Heart right ventricle (tissue), 16 donors: ENCODE measurements at regions not wholly inside any gene's neighbourhood (a gene's known extent, or its start where the extent isn't known, plus 50 kb on each side); places are given as distances from the start of the nearest gene placed in this dataset.

Experiments
- ATAC-seq, 8 donors: fragments of 200-7000 bp; cut with Tn5 transposase; one replicate each; pipeline ENCODE4 v1.9.1; 2020; ENCODE audit warnings: mild to moderate bottlenecking in 8 of 8, moderate library complexity in 8 of 8, moderate number of reproducible peaks in 1 of 8
- DNase-seq, 2 donors: peaks; one replicate each; pipeline ENCODE4 v3.0.0-alpha.2; 2020
- H3K27ac ChIP-seq, 10 donors: fragments of 200-600 bp; sonication (generic) in 2 of 10; one replicate each; pipeline versions ENCODE4 v1.5.0 to v1.8.0; 2020 to 2022; ENCODE audit warnings: mild to moderate bottlenecking in 3 of 10
- H3K27me3 ChIP-seq, 7 donors: fragments of 200-600 bp; one replicate each; pipeline ENCODE4 v1.8.0; 2021 to 2022; ENCODE audit warnings: mild to moderate bottlenecking in 2 of 7
- H3K36me3 ChIP-seq, 9 donors: fragments of 200-600 bp; sonication (generic) in 1 of 9; one replicate each; pipeline versions ENCODE4 v1.5.0 to v1.8.0; 2020 to 2022; ENCODE audit warnings: mild to moderate bottlenecking in 2 of 9
- H3K4me1 ChIP-seq, 9 donors: fragments of 200-600 bp; sonication (generic) in 1 of 9; one replicate each; pipeline versions ENCODE4 v1.5.0 to v1.8.0; 2020 to 2022; ENCODE audit warnings: mild to moderate bottlenecking in 4 of 9
- H3K4me3 ChIP-seq, 10 donors: fragments of 200-600 bp; sonication (generic) in 2 of 10; one replicate each; pipeline versions ENCODE4 v1.5.0 to v1.8.0; 2020 to 2022; ENCODE audit warnings: mild to moderate bottlenecking in 7 of 10, moderate library complexity in 2 of 10
- H3K9me3 ChIP-seq, 11 donors: fragments of 200-600 bp in 10 of 11; sonication (generic) in 2 of 11; one replicate each; pipeline versions ENCODE4 v1.5.0 to v1.8.0; 2013 to 2022; ENCODE audit warnings: mild to moderate bottlenecking in 2 of 11, control low read depth in 1 of 11, moderate library complexity in 1 of 11
- CTCF ChIP-seq, 9 donors: fragments of 200-600 bp; sonication (generic) in 2 of 9; IDR thresholded peaks; one replicate each; pipeline versions ENCODE4 v1.5.0 to v1.8.0; 2021 to 2022; ENCODE audit warnings: antibody characterized with exemption in 9 of 9, mild to moderate bottlenecking in 5 of 9, moderate library complexity in 1 of 9
- WGBS, 2 donors: extraction: QIAGEN DNeasy Blood & Tissue Kit; methylation state at CpG; one replicate each; pipeline ENCODE4 v1.1.7; 2013; ENCODE audit warnings: inconsistent platforms in 1 of 2; 5-methylcytosine and 5-hydroxymethylcytosine counted together
- intact Hi-C, 10 donors: fragments of 100-400 bp; cut with DNase I; formaldehyde crosslinking; loops; one replicate each; pipeline versions ENCODE4 v1.11.1 to v1.14.2; 2022
- donor health status: Arrhythmogenic right ventricular cardiomyopathy.
- donor health status: ischemic (EF 13 %, LVEDD 7.1; RV severe dilation, severe dysfunction).
- donor health status: healthy with polysubstance abuse.
- donor health status: DM: no; HTN: yes; CAD: no.
- donor health status: DM: no; HTN: no; CAD: no.
- donor health status: ischemic (EF 25% LVEDD 6.9; RV normal size, moderate dysfunction).
- donor health status: ischemic (EF 25% LVEDD 5.7; RV mildly dilated, moderate dysfunction).
- donor health status: healthy.
- donor health status: DM: yes; HTN: yes; CAD: no.
- donor health status: Ischemic cardiomyopathy.
- donor health status: ischemic (EF 35%, LVEDD 5.7; RV mildly dilated, moderate dysfunction).
- donor health status: nonischemic (EF 11% LVEDD 7.7; RV severe dilation, severe dysfunction).
- donor health status: DM: yes; HTN: yes; CAD: no.
- donor health status: PGD.
- donor health status: ischemic (EF 29% LVEDD 5.4; RV normal size, mild dysfunction).
- donor health status: nonischemic (EF 23%, LVEDD 6.1; RV moderate dilation, normal function).

GRCh38 chr3:106755336-106755735, 621.9 kb upstream of the CCDC54 start:
- Histone ChIP-seq H3K4me1 (no peaks in the 10 kb centered on the region), H3K36me3 (no peaks in the 10 kb centered on the region), H3K4me3 (no peak overlapping the region), H3K9me3 (peaks cover 0 to 38% (median 12%) of the 10 kb centered on the region in 11 donors), H3K27ac (no peak overlapping the region), H3K27me3 (no peaks in the 10 kb centered on the region)
- 86 to 88% methylated on average over 2 of the region's 2 CpGs for WGBS, 2 donors
- ATAC-seq (no peak), DNase-seq (no peak)
- no peak for TF ChIP-seq CTCF (IDR thresholded peaks at IDR 0.05)
- intact Hi-C loops = no loop called here

- no peak for TF ChIP-seq CTCF (IDR thresholded peaks at IDR 0.05)
Observed at GRCh38 chr3:106756901-106757300, 620.3 kb upstream of the CCDC54 start.

GRCh38 chr3:106758459-106758858, 618.8 kb upstream of the CCDC54 start:
- intact Hi-C loops = no loop called here
- Histone ChIP-seq H3K36me3 (no peaks in the 10 kb centered on the region), H3K4me3 (no peak overlapping the region), H3K27ac (no peak overlapping the region), H3K27me3 (no peaks in the 10 kb centered on the region), H3K9me3 (peaks cover 0 to 28% (median 12%) of the 10 kb centered on the region in 11 donors), H3K4me1 (no peaks in the 10 kb centered on the region)
- DNase-seq = no peak
- ATAC-seq = no peak
- 85 to 94% methylated on average over 2 of the region's 2 CpGs for WGBS, 2 donors
- TF ChIP-seq CTCF (IDR thresholded peaks at IDR 0.05) = no peak

More at GRCh38 chr3:106756901-106757300, 620.3 kb upstream of the CCDC54 start:
- Histone ChIP-seq H3K4me1 (no peaks in the 10 kb centered on the region), H3K27ac (no peak overlapping the region), H3K9me3 (peaks cover 0 to 38% (median 12%) of the 10 kb centered on the region in 11 donors), H3K36me3 (no peaks in the 10 kb centered on the region), H3K4me3 (no peak overlapping the region), H3K27me3 (no peaks in the 10 kb centered on the region)
- WGBS, 2 donors = 81 to 86% methylated on average over 3 of the region's 3 CpGs
- intact Hi-C loops = no loop called here
- ATAC-seq = no peak
- DNase-seq = no peak

GRCh38 chr3:106759731-106760130, 617.5 kb upstream of the CCDC54 start:
- no peak overlapping the region for H3K4me3 ChIP-seq
- ATAC-seq (no peak), DNase-seq (no peak)
- intact Hi-C loops = no loop called here
- H3K4me1 ChIP-seq = no peaks in the 10 kb centered on the region
- H3K27me3 ChIP-seq = no peaks in the 10 kb centered on the region
- no peak for TF ChIP-seq CTCF (IDR thresholded peaks at IDR 0.05)
- H3K9me3 ChIP-seq = peaks cover 0 to 23% (median 12%) of the 10 kb centered on the region in 11 donors
- H3K36me3 ChIP-seq = no peaks in the 10 kb centered on the region
- 73 to 79% methylated on average over 1 of the region's 1 CpG for WGBS, 2 donors
- no peak overlapping the region for H3K27ac ChIP-seq
